WTC11 (cell line): ENCODE measurements at regions not wholly inside any gene's neighbourhood (a gene's known extent, or its start where the extent isn't known, plus 50 kb on each side); places are given as distances from the start of the nearest gene placed in this dataset.
A peak's percentile ranks its signal among the peaks of the same experiment; 100 is the strongest.

Source experiments
- ATAC-seq: fragments of 200-7000 bp; cut with Tn5 transposase; 2 replicates; pipeline ENCODE4 v1.10.0; 2021; ENCODE audit warnings: mild to moderate bottlenecking, moderate library complexity
- CTCF ChIA-PET: fragments of 300-600 bp; sonication (Branson Sonifier 250); formaldehyde crosslinking; loops from one replicate; lab custom pipeline; 2021; ENCODE audit warnings: antibody characterized with exemption; lab: Charles Lee
- POLR2A ChIA-PET: fragments of 350-600 bp; sonication (Branson Sonifier 250); formaldehyde crosslinking; loops from one replicate; lab custom pipeline; 2021; ENCODE audit warnings: antibody characterized with exemption; lab: Charles Lee
- DNase-seq: peaks from one replicate; pipeline ENCODE4 v3.0.0; 2021; ENCODE audit warnings: low spot score
- H3K27ac Mint-ChIP-seq: 2 replicates; pipeline ENCODE4 v1.8.0; 2021; ENCODE audit warnings: mixed read lengths
- H3K27me3 Mint-ChIP-seq: 2 replicates; pipeline ENCODE4 v1.8.0; 2021; ENCODE audit warnings: low read depth, mild to moderate bottlenecking, moderate library complexity, mixed read lengths
- H3K36me3 Mint-ChIP-seq: 2 replicates; pipeline ENCODE4 v1.8.0; 2021; ENCODE audit warnings: mixed read lengths
- H3K4me1 Mint-ChIP-seq: 2 replicates; pipeline ENCODE4 v1.8.0; 2022; ENCODE audit warnings: mixed read lengths
- H3K4me3 Mint-ChIP-seq: 2 replicates; pipeline ENCODE4 v1.8.0; 2021; ENCODE audit warnings: mild to moderate bottlenecking, moderate library complexity, mixed read lengths
- H3K9me3 Mint-ChIP-seq: 2 replicates; pipeline ENCODE4 v1.8.0; 2021; ENCODE audit warnings: mixed read lengths
- AR ChIP-seq: fragments of 250-450 bp; sonication (Bioruptor Pico); IDR thresholded peaks from 2 replicates; pipeline ENCODE4 v1.9.0; 2021; ENCODE audit warnings: mild to moderate bottlenecking
- ATF1 ChIP-seq: sonication (generic); formaldehyde crosslinking; IDR thresholded peaks from 2 replicates; pipeline ENCODE4 v1.8.1; 2023; ENCODE audit warnings: mild to moderate bottlenecking, moderate library complexity, missing genetic modification reagents
- ATF3 ChIP-seq: sonication (generic); formaldehyde crosslinking; conservative IDR thresholded peaks from 2 replicates; pipeline ENCODE4 v1.8.1; 2022; ENCODE audit warnings: mild to moderate bottlenecking, missing genetic modification reagents
- CTCF ChIP-seq: fragments of 200-600 bp; IDR thresholded peaks from 2 replicates; pipeline ENCODE4 v1.8.0; 2022; ENCODE audit warnings: antibody characterized with exemption
- E2F1 ChIP-seq: sonication (generic); formaldehyde crosslinking; IDR thresholded peaks from 2 replicates; pipeline ENCODE4 v1.8.0; 2022; ENCODE audit warnings: mild to moderate bottlenecking, missing genetic modification reagents
- FOXK1 ChIP-seq: sonication (generic); formaldehyde crosslinking; IDR thresholded peaks from 2 replicates; pipeline ENCODE4 v1.8.0; 2022; ENCODE audit warnings: mild to moderate bottlenecking, moderate library complexity, missing genetic modification reagents
- GABPB1 ChIP-seq: sonication (generic); formaldehyde crosslinking; IDR thresholded peaks from 2 replicates; pipeline ENCODE4 v1.8.1; 2023; ENCODE audit warnings: mild to moderate bottlenecking, missing genetic modification reagents
- GTF2I ChIP-seq: fragments of 250-450 bp; sonication (Bioruptor Pico); conservative IDR thresholded peaks from 2 replicates; pipeline ENCODE4 v1.4.0; 2021; ENCODE audit warnings: mild to moderate bottlenecking
- OVOL2 ChIP-seq: fragments of 250-450 bp; sonication (Bioruptor Pico); IDR thresholded peaks from 2 replicates; pipeline ENCODE4 v1.9.0; 2021; ENCODE audit warnings: mild to moderate bottlenecking, borderline replicate concordance
- PREB ChIP-seq: sonication (generic); formaldehyde crosslinking; IDR thresholded peaks from 2 replicates; pipeline ENCODE4 v1.8.1; 2022; ENCODE audit warnings: mild to moderate bottlenecking, missing genetic modification reagents, moderate library complexity, borderline replicate concordance
- RORB ChIP-seq: fragments of 250-450 bp; sonication (Bioruptor Pico); IDR thresholded peaks from 2 replicates; pipeline ENCODE4 v1.9.0; 2021; ENCODE audit warnings: mild to moderate bottlenecking
- SOX15 ChIP-seq: fragments of 250-450 bp; sonication (Bioruptor Pico); IDR thresholded peaks from 2 replicates; pipeline ENCODE4 v1.9.0; 2021; ENCODE audit warnings: mild to moderate bottlenecking
- TEAD4 ChIP-seq: sonication (generic); formaldehyde crosslinking; IDR thresholded peaks from 2 replicates; pipeline ENCODE4 v1.8.0; 2022; ENCODE audit warnings: mild to moderate bottlenecking, missing genetic modification reagents
- ZNF317 ChIP-seq: sonication (generic); formaldehyde crosslinking; IDR thresholded peaks from 2 replicates; pipeline ENCODE4 v1.8.1; 2023; ENCODE audit warnings: low read depth, mild to moderate bottlenecking, moderate library complexity, missing genetic modification reagents, borderline replicate concordance
- ZNF396 ChIP-seq: fragments of 250-450 bp; sonication (Bioruptor Pico); IDR thresholded peaks from 2 replicates; pipeline ENCODE4 v1.8.0; 2021; ENCODE audit warnings: mild to moderate bottlenecking, moderate library complexity, borderline replicate concordance
- ZNF416 ChIP-seq: fragments of 250-450 bp; sonication (Bioruptor Pico); IDR thresholded peaks from 2 replicates; pipeline ENCODE4 v1.9.0; 2021; ENCODE audit warnings: mild to moderate bottlenecking, inconsistent platforms
- ZNF532 ChIP-seq: fragments of 250-450 bp; sonication (Bioruptor Pico); IDR thresholded peaks from 2 replicates; pipeline ENCODE4 v1.9.0; 2021; ENCODE audit warnings: mild to moderate bottlenecking, borderline replicate concordance
- ZSCAN18 ChIP-seq: fragments of 250-450 bp; sonication (Bioruptor Pico); IDR thresholded peaks from 2 replicates; pipeline ENCODE4 v2.1.2; 2022; ENCODE audit warnings: mild to moderate bottlenecking, moderate library complexity

GRCh38 chr1:199684686-199685273 is 342.7 kb upstream of the NR5A2 start:
- Mint-ChIP-seq H3K4me3 (no peak overlapping the region), H3K9me3 (no peaks in the 10 kb centered on the region), H3K4me1 (peaks cover 31% of the 10 kb centered on the region), H3K36me3 (no peaks in the 10 kb centered on the region), H3K27me3 (no peaks in the 10 kb centered on the region), H3K27ac (no peak overlapping the region)
- DNase-seq (no peak), ATAC-seq (peak; percentile 71)
- POLR2A ChIA-PET: no interaction called here
- CTCF ChIA-PET: interaction anchor here (0.6 to 1.3 kb wide), 5 partner anchors 54 to 824 kb away, joined by 3 to 5 read pairs (median 3); no protein-coding TSS in a partner anchor
- TF ChIP-seq FOXK1 (CRISPR knock-in tag): no peak
- no peak for TF ChIP-seq ZNF317
- no peak for TF ChIP-seq E2F1
- TF ChIP-seq CTCF: peak; percentile 63
- no peak for TF ChIP-seq ZNF416
- TF ChIP-seq GTF2I (CRISPR knock-in tag): no peak
- no peak for TF ChIP-seq ZSCAN18 (CRISPR knock-in tag)

- ATAC-seq (no peak), DNase-seq (no peak)
- no peak overlapping the region for H3K27ac Mint-ChIP-seq
- H3K4me1 Mint-ChIP-seq: peaks cover 37% of the 10 kb centered on the region
- no peaks in the 10 kb centered on the region for H3K36me3 Mint-ChIP-seq
- H3K9me3 Mint-ChIP-seq: no peaks in the 10 kb centered on the region
- CTCF ChIA-PET: interaction anchor here (0.6 to 1.3 kb wide), 4 partner anchors 65 to 823 kb away, joined by 3 to 5 read pairs (median 4); no protein-coding TSS in a partner anchor
- POLR2A ChIA-PET: no interaction called here
- no peaks in the 10 kb centered on the region for H3K27me3 Mint-ChIP-seq
- H3K4me3 Mint-ChIP-seq: no peak overlapping the region
- TF ChIP-seq ZNF317 (no peak), PREB (CRISPR knock-in tag) (no peak), ATF3 (no peak), TEAD4 (CRISPR knock-in tag) (no peak), ZNF396 (CRISPR knock-in tag) (no peak), ATF1 (CRISPR knock-in tag) (no peak), AR (CRISPR knock-in tag) (no peak), GABPB1 (CRISPR knock-in tag) (no peak), RORB (CRISPR knock-in tag) (no peak), SOX15 (CRISPR knock-in tag) (no peak), ZSCAN18 (CRISPR knock-in tag) (no peak), ZNF532 (CRISPR knock-in tag) (no peak), OVOL2 (CRISPR knock-in tag) (no peak)
Measured at GRCh38 chr1:199685369-199685768, 342.1 kb upstream of the NR5A2 start.
